Left lung (tissue), 4 donors: ENCODE measurements at regions not wholly inside any gene's neighbourhood (a gene's known extent, or its start where the extent isn't known, plus 50 kb on each side); places are given as distances from the start of the nearest gene placed in this dataset.

ENCODE experiments used
- ATAC-seq: fragments of 200-7000 bp; cut with Tn5 transposase; one replicate; pipeline ENCODE4 v1.9.1; 2020; ENCODE audit warnings: moderate library complexity
- DNase-seq, 4 donors: peaks; one replicate each; pipeline ENCODE4 v3.0.0-alpha.2; 2013 to 2020
- H3K27ac ChIP-seq, 2 donors: fragments of 200-600 bp; sonication (generic) in 1 of 2; one replicate each; pipeline versions ENCODE4 v1.5.0 to v1.8.0; 2020 to 2021
- H3K27me3 ChIP-seq, 2 donors: fragments of 200-600 bp; sonication (generic) in 1 of 2; one replicate each; pipeline versions ENCODE4 v1.5.0 to v1.8.0; 2020 to 2021
- H3K36me3 ChIP-seq, 2 donors: fragments of 200-600 bp; sonication (generic) in 1 of 2; one replicate each; pipeline versions ENCODE4 v1.5.0 to v1.8.0; 2020 to 2021
- H3K4me1 ChIP-seq, 2 donors: fragments of 200-600 bp; one replicate each; pipeline ENCODE4 v1.8.0; 2021
- H3K4me3 ChIP-seq, 2 donors: fragments of 200-600 bp; sonication (generic) in 1 of 2; one replicate each; pipeline versions ENCODE4 v1.5.0 to v1.8.0; 2020 to 2021; ENCODE audit warnings: mild to moderate bottlenecking in 1 of 2
- H3K9me3 ChIP-seq, 2 donors: fragments of 200-600 bp; sonication (generic) in 1 of 2; one replicate each; pipeline versions ENCODE4 v1.5.0 to v1.8.0; 2020 to 2021
- intact Hi-C, 2 donors: fragments of 100-400 bp; cut with DNase I; formaldehyde crosslinking; loops; one replicate each; pipeline versions ENCODE4 v1.11.2 to v1.14.2; 2022
- TF ChIP-seq, protein P1 (sequence below), 2 donors: fragments of 200-600 bp; sonication (generic) in 1 of 2; IDR thresholded peaks; one replicate each; pipeline versions ENCODE4 v1.5.0 to v1.8.0; 2021; ENCODE audit warnings: antibody characterized with exemption in 2 of 2
- donor health status: DM: no; HTN: yes; CAD: no.
- donor health status: DM: no; HTN: no; CAD: no.

DNA sequence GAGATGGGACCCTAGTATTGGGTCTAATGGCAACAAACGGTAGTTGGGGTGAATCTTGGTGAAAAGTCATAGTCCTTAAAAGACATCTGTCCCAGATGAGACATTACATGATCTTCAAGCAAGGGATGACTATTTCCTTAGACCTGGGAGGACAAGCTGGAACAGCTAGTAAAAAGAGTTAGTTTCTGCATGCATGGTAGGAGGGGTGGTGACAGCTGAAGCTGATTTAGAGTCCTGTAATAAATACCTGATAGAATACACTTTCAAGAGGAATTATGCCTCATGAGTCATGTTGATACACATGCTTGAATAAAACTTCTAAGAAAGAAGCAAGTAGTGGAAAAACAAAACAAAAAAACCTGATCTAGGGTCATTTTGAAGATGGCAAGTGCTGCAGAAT is 247.4 kb downstream of the CD109 start:
- Histone ChIP-seq H3K4me3 (no peak overlapping the region), H3K27ac (no peak overlapping the region), H3K4me1 (no peaks in the 10 kb centered on the region), H3K9me3 (peaks cover 0 to 3% of the 10 kb centered on the region in 2 donors), H3K27me3 (no peaks in the 10 kb centered on the region), H3K36me3 (no peaks in the 10 kb centered on the region)
- intact Hi-C loops, result no loop called here
- DNase-seq (no peak), ATAC-seq (no peak)
- TF ChIP-seq, protein P1, sequence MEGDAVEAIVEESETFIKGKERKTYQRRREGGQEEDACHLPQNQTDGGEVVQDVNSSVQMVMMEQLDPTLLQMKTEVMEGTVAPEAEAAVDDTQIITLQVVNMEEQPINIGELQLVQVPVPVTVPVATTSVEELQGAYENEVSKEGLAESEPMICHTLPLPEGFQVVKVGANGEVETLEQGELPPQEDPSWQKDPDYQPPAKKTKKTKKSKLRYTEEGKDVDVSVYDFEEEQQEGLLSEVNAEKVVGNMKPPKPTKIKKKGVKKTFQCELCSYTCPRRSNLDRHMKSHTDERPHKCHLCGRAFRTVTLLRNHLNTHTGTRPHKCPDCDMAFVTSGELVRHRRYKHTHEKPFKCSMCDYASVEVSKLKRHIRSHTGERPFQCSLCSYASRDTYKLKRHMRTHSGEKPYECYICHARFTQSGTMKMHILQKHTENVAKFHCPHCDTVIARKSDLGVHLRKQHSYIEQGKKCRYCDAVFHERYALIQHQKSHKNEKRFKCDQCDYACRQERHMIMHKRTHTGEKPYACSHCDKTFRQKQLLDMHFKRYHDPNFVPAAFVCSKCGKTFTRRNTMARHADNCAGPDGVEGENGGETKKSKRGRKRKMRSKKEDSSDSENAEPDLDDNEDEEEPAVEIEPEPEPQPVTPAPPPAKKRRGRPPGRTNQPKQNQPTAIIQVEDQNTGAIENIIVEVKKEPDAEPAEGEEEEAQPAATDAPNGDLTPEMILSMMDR (IDR thresholded peaks at IDR 0.05), result no peak

- no peak for ATAC-seq
Observed at GRCh38 chr6:73942592-73943186, 246.7 kb downstream of the CD109 start.

GRCh38 chr6:73941892-73942291 is 245.9 kb downstream of the CD109 start:
- intact Hi-C loops, result no loop called here
- Histone ChIP-seq H3K27ac (no peak overlapping the region), H3K9me3 (no peaks in the 10 kb centered on the region), H3K36me3 (no peaks in the 10 kb centered on the region), H3K4me3 (no peak overlapping the region), H3K27me3 (no peaks in the 10 kb centered on the region), H3K4me1 (no peaks in the 10 kb centered on the region)
- TF ChIP-seq, protein P1 (IDR thresholded peaks at IDR 0.05), result no peak
- ATAC-seq, result no peak
- DNase-seq, result no peak

More at GRCh38 chr6:73942592-73943186, 246.7 kb downstream of the CD109 start:
- H3K36me3 ChIP-seq, result no peaks in the 10 kb centered on the region
- DNase-seq, result no peak
- no peak overlapping the region for H3K27ac ChIP-seq
- H3K4me3 ChIP-seq, result no peak overlapping the region
- no peaks in the 10 kb centered on the region for H3K9me3 ChIP-seq
- H3K27me3 ChIP-seq, result no peaks in the 10 kb centered on the region
- TF ChIP-seq, protein P1 (IDR thresholded peaks at IDR 0.05), result no peak
- intact Hi-C loops, result no loop called here
- no peaks in the 10 kb centered on the region for H3K4me1 ChIP-seq

- no peaks in the 10 kb centered on the region for H3K4me1 ChIP-seq
- H3K36me3 ChIP-seq, result no peaks in the 10 kb centered on the region
- DNase-seq (no peak), ATAC-seq (no peak)
- no peaks in the 10 kb centered on the region for H3K27me3 ChIP-seq
- TF ChIP-seq, protein P1 (IDR thresholded peaks at IDR 0.05), result no peak
- no peaks in the 10 kb centered on the region for H3K9me3 ChIP-seq
- H3K4me3 ChIP-seq, result no peak overlapping the region
- no peak overlapping the region for H3K27ac ChIP-seq
- intact Hi-C loops, result no loop called here
Observed at GRCh38 chr6:73937805-73938204, 241.8 kb downstream of the CD109 start.

- no peaks in the 10 kb centered on the region for H3K4me1 ChIP-seq
- H3K27me3 ChIP-seq, result no peaks in the 10 kb centered on the region
- H3K4me3 ChIP-seq, result no peak overlapping the region
- intact Hi-C loops, result no loop called here
- H3K27ac ChIP-seq, result no peak overlapping the region
- TF ChIP-seq, protein P1 (IDR thresholded peaks at IDR 0.05), result no peak
- ATAC-seq, result no peak
- H3K36me3 ChIP-seq, result no peaks in the 10 kb centered on the region
- peaks cover 0 to 14% of the 10 kb centered on the region in 2 donors for H3K9me3 ChIP-seq
- DNase-seq, result no peak
Observed at GRCh38 chr6:73932866-73933265, 236.9 kb downstream of the CD109 start.
